ENCODE measurements at regions not wholly inside any gene's neighbourhood (a gene's known extent, or its start where the extent isn't known, plus 50 kb on each side); places are given as distances from the start of the nearest gene placed in this dataset.

DNA sequence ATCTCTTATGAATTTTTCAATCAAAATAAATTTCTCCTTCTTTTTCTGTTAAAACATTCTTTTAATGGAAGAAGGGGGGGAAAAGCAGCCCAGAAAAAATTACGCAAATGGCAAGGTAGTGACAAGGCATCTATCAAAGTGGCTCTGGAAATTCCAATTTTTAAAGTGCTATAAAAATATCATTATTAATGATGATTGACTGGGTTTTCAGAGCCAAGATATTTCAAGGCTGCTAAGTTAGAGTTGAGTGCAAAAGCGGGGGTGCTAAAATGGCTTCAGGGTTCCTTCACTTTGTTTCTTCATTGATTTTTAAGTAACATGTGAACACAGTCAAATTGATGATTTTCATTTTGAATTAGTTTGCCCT is 171.6 kb upstream of the CITED2 start:
- no peak for TF ChIP-seq CTCF (IDR thresholded peaks at IDR 0.05)
- no peak for TF ChIP-seq POLR2A (IDR thresholded peaks at IDR 0.05)
